ENCODE measurements at regions not wholly inside any gene's neighbourhood (a gene's known extent, or its start where the extent isn't known, plus 50 kb on each side); places are given as distances from the start of the nearest gene placed in this dataset.

DNA sequence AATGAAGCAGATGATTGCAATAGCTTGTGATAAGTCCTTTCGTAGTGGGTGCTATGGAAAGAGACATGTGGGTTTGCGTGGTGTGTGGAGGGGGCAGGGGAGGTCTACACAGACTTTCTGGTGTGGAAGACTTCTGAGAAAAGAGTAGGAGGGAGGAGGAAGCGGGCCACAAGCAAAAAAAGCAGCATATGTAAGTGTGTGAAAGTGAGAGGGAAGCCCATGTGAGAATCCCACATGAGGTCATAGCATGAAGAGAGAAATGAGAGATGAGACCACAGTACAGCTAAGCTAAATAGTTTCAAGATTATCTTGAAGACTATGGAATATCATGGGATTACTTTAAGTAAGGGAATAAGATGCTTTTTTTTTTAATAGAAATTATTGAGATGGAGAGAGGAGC lies 2039.9 kb upstream of the TENM3 start:
- Histone ChIP-seq H3K4me3 (ENCODE audit: low read depth, low read length, poor library complexity, severe bottlenecking) (no peak overlapping the region), H3K4me1 (ENCODE audit: insufficient read depth, low read length, poor library complexity, severe bottlenecking) (no peaks in the 10 kb centered on the region), H3K36me3 (ENCODE audit: insufficient read depth, low read length, poor library complexity, severe bottlenecking) (no peaks in the 10 kb centered on the region), H3K27ac (ENCODE audit: low read depth, low read length, poor library complexity, severe bottlenecking) (no peak overlapping the region), H3K9me3 (ENCODE audit: low read depth, low read length, poor library complexity, severe bottlenecking) (no peaks in the 10 kb centered on the region), H3K27me3 (replicated peaks; ENCODE audit: insufficient read depth, low read depth, low read length, poor library complexity) (no peaks in the 10 kb centered on the region)
- intact Hi-C loops (cut with micrococcal nuclease; ENCODE audit: unreplicated experiment), result no loop called here
- CTCF ChIA-PET, result no interaction called here
- TF ChIP-seq, protein P1, sequence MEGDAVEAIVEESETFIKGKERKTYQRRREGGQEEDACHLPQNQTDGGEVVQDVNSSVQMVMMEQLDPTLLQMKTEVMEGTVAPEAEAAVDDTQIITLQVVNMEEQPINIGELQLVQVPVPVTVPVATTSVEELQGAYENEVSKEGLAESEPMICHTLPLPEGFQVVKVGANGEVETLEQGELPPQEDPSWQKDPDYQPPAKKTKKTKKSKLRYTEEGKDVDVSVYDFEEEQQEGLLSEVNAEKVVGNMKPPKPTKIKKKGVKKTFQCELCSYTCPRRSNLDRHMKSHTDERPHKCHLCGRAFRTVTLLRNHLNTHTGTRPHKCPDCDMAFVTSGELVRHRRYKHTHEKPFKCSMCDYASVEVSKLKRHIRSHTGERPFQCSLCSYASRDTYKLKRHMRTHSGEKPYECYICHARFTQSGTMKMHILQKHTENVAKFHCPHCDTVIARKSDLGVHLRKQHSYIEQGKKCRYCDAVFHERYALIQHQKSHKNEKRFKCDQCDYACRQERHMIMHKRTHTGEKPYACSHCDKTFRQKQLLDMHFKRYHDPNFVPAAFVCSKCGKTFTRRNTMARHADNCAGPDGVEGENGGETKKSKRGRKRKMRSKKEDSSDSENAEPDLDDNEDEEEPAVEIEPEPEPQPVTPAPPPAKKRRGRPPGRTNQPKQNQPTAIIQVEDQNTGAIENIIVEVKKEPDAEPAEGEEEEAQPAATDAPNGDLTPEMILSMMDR (conservative IDR thresholded peaks at IDR 0.05; ENCODE audit: low read depth, low read length), result no peak
- no peak for TF ChIP-seq EZH2 (IDR thresholded peaks at IDR 0.05; ENCODE audit: borderline replicate concordance, low read depth, low read length, poor library complexity, severe bottlenecking)
- POLR2A ChIA-PET (ENCODE audit: low non-redundant PET), result interaction anchor here (0.6 kb wide), 1 partner anchor 18 kb away, joined by 5 read pairs; no protein-coding TSS in a partner anchor
- BruUV-seq (replicated peaks), result no TSS peak
- no peak for DNase-seq (ENCODE audit: low spot score)

- intact Hi-C loops (cut with micrococcal nuclease; ENCODE audit: unreplicated experiment), result no loop called here
- TF ChIP-seq EZH2 (IDR thresholded peaks at IDR 0.05; ENCODE audit: borderline replicate concordance, low read depth, low read length, poor library complexity, severe bottlenecking), result no peak
- TF ChIP-seq, protein P1 (conservative IDR thresholded peaks at IDR 0.05; ENCODE audit: low read depth, low read length), result no peak
- ChIA-PET POLR2A (ENCODE audit: low non-redundant PET) (no interaction called here), CTCF (no interaction called here)
- no peaks in the 10 kb centered on the region for H3K27me3 ChIP-seq (replicated peaks; ENCODE audit: insufficient read depth, low read depth, low read length, poor library complexity)
- H3K4me3 ChIP-seq (ENCODE audit: low read depth, low read length, poor library complexity, severe bottlenecking), result no peak overlapping the region
- H3K36me3 ChIP-seq (ENCODE audit: insufficient read depth, low read length, poor library complexity, severe bottlenecking), result no peaks in the 10 kb centered on the region
- no peaks in the 10 kb centered on the region for H3K9me3 ChIP-seq (ENCODE audit: low read depth, low read length, poor library complexity, severe bottlenecking)
- no peaks in the 10 kb centered on the region for H3K4me1 ChIP-seq (ENCODE audit: insufficient read depth, low read length, poor library complexity, severe bottlenecking)
- DNase-seq (ENCODE audit: low spot score), result no peak
- H3K27ac ChIP-seq (ENCODE audit: low read depth, low read length, poor library complexity, severe bottlenecking), result no peak overlapping the region
- BruUV-seq (replicated peaks), result no TSS peak
Measured at GRCh38 chr4:180205276-180205675, 2037.9 kb upstream of the TENM3 start.

GRCh38 chr4:180207921-180208320 lies 2035.3 kb upstream of the TENM3 start:
- Histone ChIP-seq H3K9me3 (ENCODE audit: low read depth, low read length, poor library complexity, severe bottlenecking) (no peaks in the 10 kb centered on the region), H3K4me3 (ENCODE audit: low read depth, low read length, poor library complexity, severe bottlenecking) (no peak overlapping the region), H3K27ac (ENCODE audit: low read depth, low read length, poor library complexity, severe bottlenecking) (no peak overlapping the region), H3K36me3 (ENCODE audit: insufficient read depth, low read length, poor library complexity, severe bottlenecking) (no peaks in the 10 kb centered on the region), H3K27me3 (replicated peaks; ENCODE audit: insufficient read depth, low read depth, low read length, poor library complexity) (no peaks in the 10 kb centered on the region), H3K4me1 (ENCODE audit: insufficient read depth, low read length, poor library complexity, severe bottlenecking) (no peaks in the 10 kb centered on the region)
- TF ChIP-seq, protein P1 (conservative IDR thresholded peaks at IDR 0.05; ENCODE audit: low read depth, low read length), result no peak
- no peak for TF ChIP-seq EZH2 (IDR thresholded peaks at IDR 0.05; ENCODE audit: borderline replicate concordance, low read depth, low read length, poor library complexity, severe bottlenecking)
- DNase-seq (ENCODE audit: low spot score), result no peak
- intact Hi-C loops (cut with micrococcal nuclease; ENCODE audit: unreplicated experiment), result no loop called here
- ChIA-PET POLR2A (ENCODE audit: low non-redundant PET) (no interaction called here), CTCF (no interaction called here)
- BruUV-seq (replicated peaks), result no TSS peak
